ENCODE measurements at regions not wholly inside any gene's neighbourhood (a gene's known extent, or its start where the extent isn't known, plus 50 kb on each side); places are given as distances from the start of the nearest gene placed in this dataset.

GRCh38 chr12:46049665-46050064 is 59.3 kb upstream of the SCAF11 start:
- H3K27ac ChIP-seq, result no peak overlapping the region
- peaks cover 19% of the 10 kb centered on the region for H3K9me3 ChIP-seq
- no peak for ATAC-seq (ENCODE audit: insufficient number of reproducible peaks, low FRiP score, low read depth)
- no peaks in the 10 kb centered on the region for H3K27me3 ChIP-seq (replicated peaks; ENCODE audit: insufficient read depth)
- TF ChIP-seq CTCF (IDR thresholded peaks at IDR 0.05), result no peak
- no peaks in the 10 kb centered on the region for H3K4me1 ChIP-seq (ENCODE audit: control insufficient read depth in 1 of 2, low read depth in 2 of 2)
- no peak overlapping the region for H3K4me3 ChIP-seq
- DNase-seq (ENCODE audit: low spot score), result no peak
- no peaks in the 10 kb centered on the region for H3K36me3 ChIP-seq

- no peak overlapping the region for H3K4me3 ChIP-seq
- peaks cover 19% of the 10 kb centered on the region for H3K9me3 ChIP-seq
- no peaks in the 10 kb centered on the region for H3K36me3 ChIP-seq
- TF ChIP-seq CTCF (IDR thresholded peaks at IDR 0.05), result no peak
- no peak overlapping the region for H3K27ac ChIP-seq
- no peaks in the 10 kb centered on the region for H3K4me1 ChIP-seq (ENCODE audit: control insufficient read depth in 1 of 2, low read depth in 2 of 2)
- no peaks in the 10 kb centered on the region for H3K27me3 ChIP-seq (replicated peaks; ENCODE audit: insufficient read depth)
- DNase-seq (ENCODE audit: low spot score), result no peak
- ATAC-seq (ENCODE audit: insufficient number of reproducible peaks, low FRiP score, low read depth), result no peak
Measured at GRCh38 chr12:46046436-46046835, 56.1 kb upstream of the SCAF11 start.

GRCh38 chr12:46043972-46044520 is 53.7 kb upstream of the SCAF11 start:
- ATAC-seq (ENCODE audit: insufficient number of reproducible peaks, low FRiP score, low read depth) (no peak), DNase-seq (ENCODE audit: low spot score) (no peak)
- Histone ChIP-seq H3K36me3 (no peaks in the 10 kb centered on the region), H3K27ac (no peak overlapping the region), H3K4me3 (no peak overlapping the region), H3K4me1 (ENCODE audit: control insufficient read depth in 1 of 2, low read depth in 2 of 2) (no peaks in the 10 kb centered on the region), H3K9me3 (peaks cover 8% of the 10 kb centered on the region), H3K27me3 (replicated peaks; ENCODE audit: insufficient read depth) (no peaks in the 10 kb centered on the region)
- TF ChIP-seq CTCF (IDR thresholded peaks at IDR 0.05), result no peak

All from thoracic aorta (tissue), 2 donors.